CD4-positive, alpha-beta T cell treated with Interleukin-21 for 1 hour (primary cell): ENCODE measurements at regions not wholly inside any gene's neighbourhood (a gene's known extent, or its start where the extent isn't known, plus 50 kb on each side); places are given as distances from the start of the nearest gene placed in this dataset.
"Not testable (repeated sequence)": the region's sequence is repeated elsewhere in the genome, so short reads cannot be mapped to it uniquely, and the experiment has no call there.

ENCODE experiments used
- DNase-seq: peaks from one replicate; pipeline ENCODE4 v3.0.0-alpha.2; 2020

GRCh38 chr5:167296661-167297060, 994.8 kb upstream of the WWC1 start:
- no peak for DNase-seq

DNA sequence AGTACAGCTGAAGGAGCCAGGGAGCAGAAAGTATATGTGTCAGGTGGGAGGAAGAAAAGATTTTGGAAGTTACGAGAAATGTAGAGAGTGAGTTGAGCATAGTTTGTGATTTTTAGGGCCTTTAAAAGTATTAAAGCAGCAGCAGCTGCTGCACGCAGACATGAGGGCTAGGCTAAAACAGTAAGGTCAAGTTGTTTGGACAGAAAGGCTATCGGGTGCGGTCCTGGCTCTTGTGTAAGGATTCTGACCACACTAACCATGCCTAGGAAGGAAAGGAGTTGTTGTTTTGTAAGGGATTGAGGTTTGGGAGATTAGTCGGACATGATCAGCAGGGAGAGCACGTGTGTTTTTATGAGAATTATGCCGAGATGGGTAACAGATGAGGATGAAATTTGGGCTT, 991.6 kb upstream of the WWC1 start:
- DNase-seq = not testable (repeated sequence)

- no peak for DNase-seq
Observed at GRCh38 chr5:167303582-167303981, 987.9 kb upstream of the WWC1 start.

DNA sequence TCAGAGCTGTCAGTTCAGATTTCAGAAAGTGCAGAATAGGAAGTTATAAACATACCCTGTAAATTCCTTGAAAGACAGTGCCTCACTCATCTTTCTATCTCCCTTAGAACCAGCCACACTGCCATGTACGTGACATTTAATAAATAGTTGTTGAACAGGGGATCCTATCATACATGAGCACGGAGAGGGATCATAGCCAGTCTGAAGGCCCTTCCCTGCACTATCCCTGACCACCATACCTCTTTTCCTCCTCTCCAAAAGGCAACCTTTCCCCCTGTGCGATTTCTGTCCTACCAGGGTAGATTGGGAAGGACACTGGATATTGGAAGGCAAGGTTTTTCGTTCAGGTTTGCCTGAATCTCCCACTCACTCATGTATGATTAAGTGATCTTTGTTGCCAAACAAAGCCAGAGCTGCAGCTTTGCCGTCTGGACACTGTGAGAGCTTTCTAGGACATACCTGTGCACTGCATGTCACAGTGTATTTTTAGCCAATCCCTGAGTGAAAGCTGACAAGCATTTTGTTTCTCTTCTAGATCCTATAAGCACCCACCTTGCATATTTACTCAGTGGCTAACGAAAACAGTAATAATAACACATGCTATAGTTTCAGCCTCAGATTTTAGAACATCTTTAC, 986.5 kb upstream of the WWC1 start:
- DNase-seq = no peak

- DNase-seq = no peak
Observed at GRCh38 chr5:167305591-167306213, 985.7 kb upstream of the WWC1 start.

GRCh38 chr5:167307042-167307441, 984.4 kb upstream of the WWC1 start:
- no peak for DNase-seq

DNA sequence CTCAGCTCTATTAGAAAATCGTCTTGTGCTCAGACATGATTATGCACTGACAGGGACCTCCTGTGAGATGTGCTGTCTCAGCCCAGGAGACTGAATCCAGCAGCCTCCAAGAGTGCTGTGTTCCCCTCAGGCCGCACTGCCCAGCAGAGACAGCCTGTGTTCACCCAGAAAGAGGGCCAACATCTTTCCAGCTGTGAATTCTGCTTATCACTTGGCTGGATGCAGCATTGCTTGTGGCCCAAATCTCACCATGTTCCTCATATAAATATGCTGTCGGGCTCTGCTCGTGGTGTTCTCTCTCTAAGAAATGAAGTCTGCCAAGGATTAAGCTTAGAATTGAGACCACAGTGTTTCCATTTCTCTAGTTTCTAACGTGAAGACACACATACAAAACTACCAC, 983.0 kb upstream of the WWC1 start:
- no peak for DNase-seq

- no peak for DNase-seq
Observed at GRCh38 chr5:167309941-167310517, 981.4 kb upstream of the WWC1 start.

DNA sequence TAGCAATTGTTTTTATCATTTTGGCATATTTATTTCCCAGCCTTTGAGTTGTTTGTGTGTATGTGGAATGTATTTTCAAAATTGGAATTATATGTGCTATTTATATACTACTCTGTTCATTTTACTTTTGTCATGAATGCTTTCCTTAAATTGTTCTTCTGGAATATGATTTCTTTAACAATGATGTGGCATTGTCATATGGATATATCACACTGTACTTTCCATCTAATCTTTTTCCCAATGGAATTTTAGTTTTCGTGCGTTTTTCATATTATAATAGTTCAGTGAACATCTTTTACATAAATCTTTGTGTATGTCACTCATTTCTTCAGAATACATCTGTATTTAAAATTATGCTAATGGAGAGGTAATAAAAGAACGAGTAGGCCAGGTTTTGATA, 980.1 kb upstream of the WWC1 start:
- DNase-seq = no peak

GRCh38 chr5:167312225-167312624, 979.2 kb upstream of the WWC1 start:
- no peak for DNase-seq

GRCh38 chr5:167315762-167316161, 975.7 kb upstream of the WWC1 start:
- no peak for DNase-seq

GRCh38 chr5:167317884-167318283, 973.6 kb upstream of the WWC1 start:
- DNase-seq = no peak

GRCh38 chr5:167319243-167319642, 972.2 kb upstream of the WWC1 start:
- DNase-seq = no peak

DNA sequence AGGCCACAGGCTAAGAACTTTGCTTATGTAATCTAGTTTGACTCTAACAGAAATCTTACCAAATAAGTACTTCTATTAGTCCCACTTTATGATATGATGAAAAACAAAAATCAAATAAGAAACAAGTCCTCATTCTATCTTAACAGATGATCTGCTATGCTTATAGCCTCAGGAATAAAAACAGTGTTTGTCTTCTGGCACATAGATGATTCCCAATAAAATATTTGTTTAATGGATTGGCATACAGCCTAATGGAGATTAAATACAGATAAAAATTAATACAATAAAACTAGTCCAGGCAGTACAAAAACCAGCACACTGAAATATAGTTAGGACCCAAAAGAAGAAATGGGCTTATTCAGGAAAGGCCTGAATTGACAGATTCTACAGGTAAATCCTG, 971.4 kb upstream of the WWC1 start:
- DNase-seq = no peak

DNA sequence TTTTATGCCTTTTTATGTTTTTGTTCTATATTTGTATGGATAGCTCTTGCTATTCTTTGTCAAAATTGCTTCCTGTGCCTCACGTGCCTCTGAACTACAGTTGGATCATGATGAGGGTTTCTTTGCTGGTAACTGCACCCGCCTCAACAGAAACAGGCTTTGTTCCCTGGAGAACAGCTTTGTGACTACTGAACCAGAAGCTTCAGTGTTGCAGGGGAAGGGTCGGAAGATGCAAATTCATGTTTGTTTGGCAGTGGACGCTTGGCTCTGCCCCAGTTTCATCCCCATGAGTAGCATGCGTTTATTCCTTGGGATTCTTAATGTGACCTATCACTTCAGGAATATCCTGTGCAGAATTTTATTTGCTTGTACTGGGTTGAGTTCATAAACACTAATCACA, 959.1 kb upstream of the WWC1 start:
- DNase-seq = no peak

- no peak for DNase-seq
Observed at GRCh38 chr5:167336161-167336560, 955.3 kb upstream of the WWC1 start.

DNA sequence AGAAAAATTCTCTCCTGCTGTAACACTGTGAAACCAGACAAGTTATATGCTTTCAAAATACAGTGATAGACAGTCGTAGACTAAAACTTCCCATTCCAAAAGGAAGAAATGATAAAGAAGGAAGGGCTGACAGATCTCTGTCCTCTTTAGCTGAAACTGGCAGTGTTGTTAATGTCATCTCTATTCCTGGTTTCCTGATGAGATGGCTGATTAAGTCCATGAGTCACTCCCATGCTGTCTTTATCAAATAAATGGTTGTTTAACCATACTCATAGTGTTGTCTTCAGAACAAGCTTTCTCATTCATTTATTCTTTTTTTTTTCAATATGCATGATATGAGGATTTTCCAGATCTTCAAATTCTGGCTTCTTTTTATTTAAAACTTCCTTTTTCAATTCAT, 952.2 kb upstream of the WWC1 start:
- no peak for DNase-seq

- no peak for DNase-seq
Observed at GRCh38 chr5:167346461-167346860, 945.0 kb upstream of the WWC1 start.

DNA sequence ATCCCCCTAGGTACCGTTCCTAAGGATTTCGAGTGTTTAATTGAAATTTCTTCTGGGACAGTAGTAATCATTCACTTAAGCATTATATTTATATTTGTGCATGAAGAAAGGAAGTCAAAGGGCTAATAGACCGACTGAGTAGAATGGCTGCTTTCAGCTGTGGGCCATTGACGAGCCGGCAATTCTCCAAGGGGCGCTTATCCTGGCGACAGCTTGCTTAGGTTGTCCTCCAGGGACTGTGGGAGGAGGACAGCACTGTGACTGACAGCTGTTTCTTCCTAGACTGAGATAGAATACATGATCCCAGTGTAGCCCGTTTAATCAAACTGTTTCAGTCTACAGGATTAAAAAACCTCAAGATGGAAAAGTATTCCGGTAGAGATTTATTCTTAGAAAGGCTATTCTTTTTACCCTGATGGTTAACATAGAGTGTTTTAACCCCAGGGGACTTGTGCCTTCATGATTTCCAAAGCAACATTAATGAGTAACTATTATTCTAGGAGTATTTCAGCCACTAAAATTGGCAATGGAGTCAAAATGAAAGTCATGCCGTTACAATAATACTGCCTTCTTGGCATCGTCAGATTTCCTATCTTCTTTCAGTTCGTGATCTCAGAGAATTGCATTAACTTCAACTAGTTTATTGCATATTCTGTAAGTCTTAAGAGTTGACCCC, 943.1 kb upstream of the WWC1 start:
- no peak for DNase-seq

DNA sequence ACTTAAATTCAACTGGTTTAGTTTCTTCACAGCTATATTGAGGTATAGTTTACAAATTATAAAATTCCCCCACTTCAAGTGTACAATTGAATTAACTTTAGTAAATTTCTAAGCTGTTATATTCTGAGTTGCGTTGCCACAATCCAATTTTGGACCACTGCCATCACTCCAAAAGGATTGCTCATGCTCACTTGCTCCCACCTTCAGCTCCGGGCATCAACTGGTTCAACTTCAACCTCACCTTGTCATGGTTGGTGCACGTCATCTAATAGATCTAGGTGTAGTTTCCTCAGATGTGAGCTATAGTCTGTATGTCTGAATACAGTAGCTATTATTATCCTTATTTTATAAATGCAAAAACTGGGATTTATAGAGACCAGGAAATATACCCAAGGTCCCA, 942.5 kb upstream of the WWC1 start:
- no peak for DNase-seq

GRCh38 chr5:167351316-167351715, 940.1 kb upstream of the WWC1 start:
- no peak for DNase-seq

GRCh38 chr5:167352801-167353200, 938.6 kb upstream of the WWC1 start:
- DNase-seq = no peak

- no peak for DNase-seq
Observed at GRCh38 chr5:167355346-167355745, 936.1 kb upstream of the WWC1 start.

DNA sequence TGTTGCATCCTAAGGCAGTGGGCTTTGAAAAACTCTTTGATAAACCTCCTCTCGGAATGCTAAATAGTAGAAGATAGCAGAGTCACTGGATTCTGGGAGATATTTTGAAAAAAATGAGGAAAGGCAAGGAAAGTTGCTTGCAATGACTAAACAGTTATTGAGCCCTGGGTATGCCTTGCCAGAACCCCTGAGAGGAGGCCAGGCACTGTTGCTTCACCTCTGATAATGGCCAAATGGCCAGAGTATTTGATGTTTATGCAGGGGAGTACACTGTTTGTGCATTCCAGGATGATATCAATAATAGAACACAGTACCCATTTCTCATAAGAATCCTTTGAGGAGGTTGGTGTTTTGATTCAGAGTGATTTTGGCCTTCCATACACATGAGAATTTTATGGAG, 935.1 kb upstream of the WWC1 start:
- DNase-seq = no peak
